Liver (tissue), 3 donors: ENCODE measurements at regions not wholly inside any gene's neighbourhood (a gene's known extent, or its start where the extent isn't known, plus 50 kb on each side); places are given as distances from the start of the nearest gene placed in this dataset.

Source experiments
- EGR1 ChIP-seq, 2 donors: IDR thresholded peaks; 2 replicates each; pipeline ENCODE4 v1.6.1; 2016 to 2018; ENCODE audit warnings: antibody characterized with exemption in 2 of 2, low read depth in 2 of 2
- FOXA1 ChIP-seq: IDR thresholded peaks from 2 replicates; pipeline ENCODE4 v1.6.1; 2016; ENCODE audit warnings: antibody characterized with exemption
- RAD21 ChIP-seq, 2 donors: IDR thresholded peaks; 2 replicates each; pipeline ENCODE4 v1.6.1; 2016; ENCODE audit warnings: antibody characterized with exemption in 2 of 2, mild to moderate bottlenecking in 2 of 2
- RXRA ChIP-seq, 2 donors: IDR thresholded peaks; 2 replicates each; pipeline ENCODE4 v1.6.1; 2017 to 2018; ENCODE audit warnings: antibody characterized with exemption in 2 of 2, mild to moderate bottlenecking in 1 of 2
- SP1 ChIP-seq: IDR thresholded peaks from 2 replicates; pipeline ENCODE4 v1.6.1; 2018; ENCODE audit warnings: antibody characterized with exemption, mild to moderate bottlenecking
- YY1 ChIP-seq: IDR thresholded peaks from 2 replicates; pipeline ENCODE4 v1.6.1; 2016; ENCODE audit warnings: antibody characterized with exemption, mild to moderate bottlenecking
- TF ChIP-seq, protein P1 (sequence below): fragments of 150-350 bp; IDR thresholded peaks from 2 replicates; pipeline ENCODE4 v1.5.1; 2017; ENCODE audit warnings: improper control_type of control experiment, low read depth, low read length; ENCODE audit not compliant: missing input control
- TF ChIP-seq, protein P2 (sequence below): IDR thresholded peaks from 2 replicates; pipeline ENCODE4 v1.6.1; 2016; ENCODE audit warnings: antibody characterized with exemption
- TF ChIP-seq, protein P3 (sequence below): IDR thresholded peaks from 2 replicates; pipeline ENCODE4 v1.6.1; 2016; ENCODE audit warnings: antibody characterized with exemption, mild to moderate bottlenecking
- TF ChIP-seq, protein P4 (sequence below): IDR thresholded peaks from 2 replicates; pipeline ENCODE4 v1.6.1; 2016; ENCODE audit warnings: antibody characterized with exemption
- donor health status: healthy.
- donor health status: healthy.

DNA sequence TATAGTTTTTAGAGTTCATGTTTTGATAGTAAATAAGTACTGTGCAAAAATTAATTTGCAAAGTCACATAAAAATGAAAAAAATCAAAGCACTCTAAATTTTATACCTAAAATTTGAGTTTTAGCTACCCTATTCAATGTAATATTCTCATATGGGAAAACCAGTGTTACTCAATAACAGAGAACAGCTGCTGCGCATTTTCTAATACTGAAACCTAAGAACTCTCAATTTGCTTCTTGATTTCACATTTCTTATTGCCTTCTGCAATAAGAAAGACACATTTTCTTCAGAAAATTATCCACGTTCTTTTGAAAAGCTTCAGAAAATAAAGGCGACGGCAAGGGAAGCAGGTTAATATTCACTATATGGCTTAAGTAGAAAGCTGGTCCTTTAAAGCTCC lies 199.1 kb upstream of the CCDC150 start:
- TF ChIP-seq, protein P1, sequence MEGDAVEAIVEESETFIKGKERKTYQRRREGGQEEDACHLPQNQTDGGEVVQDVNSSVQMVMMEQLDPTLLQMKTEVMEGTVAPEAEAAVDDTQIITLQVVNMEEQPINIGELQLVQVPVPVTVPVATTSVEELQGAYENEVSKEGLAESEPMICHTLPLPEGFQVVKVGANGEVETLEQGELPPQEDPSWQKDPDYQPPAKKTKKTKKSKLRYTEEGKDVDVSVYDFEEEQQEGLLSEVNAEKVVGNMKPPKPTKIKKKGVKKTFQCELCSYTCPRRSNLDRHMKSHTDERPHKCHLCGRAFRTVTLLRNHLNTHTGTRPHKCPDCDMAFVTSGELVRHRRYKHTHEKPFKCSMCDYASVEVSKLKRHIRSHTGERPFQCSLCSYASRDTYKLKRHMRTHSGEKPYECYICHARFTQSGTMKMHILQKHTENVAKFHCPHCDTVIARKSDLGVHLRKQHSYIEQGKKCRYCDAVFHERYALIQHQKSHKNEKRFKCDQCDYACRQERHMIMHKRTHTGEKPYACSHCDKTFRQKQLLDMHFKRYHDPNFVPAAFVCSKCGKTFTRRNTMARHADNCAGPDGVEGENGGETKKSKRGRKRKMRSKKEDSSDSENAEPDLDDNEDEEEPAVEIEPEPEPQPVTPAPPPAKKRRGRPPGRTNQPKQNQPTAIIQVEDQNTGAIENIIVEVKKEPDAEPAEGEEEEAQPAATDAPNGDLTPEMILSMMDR: no peak
- TF ChIP-seq, protein P2, sequence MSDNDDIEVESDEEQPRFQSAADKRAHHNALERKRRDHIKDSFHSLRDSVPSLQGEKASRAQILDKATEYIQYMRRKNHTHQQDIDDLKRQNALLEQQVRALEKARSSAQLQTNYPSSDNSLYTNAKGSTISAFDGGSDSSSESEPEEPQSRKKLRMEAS: no peak
- TF ChIP-seq RAD21 (IDR thresholded peaks at IDR 0.05): no peak
- TF ChIP-seq, protein P3, sequence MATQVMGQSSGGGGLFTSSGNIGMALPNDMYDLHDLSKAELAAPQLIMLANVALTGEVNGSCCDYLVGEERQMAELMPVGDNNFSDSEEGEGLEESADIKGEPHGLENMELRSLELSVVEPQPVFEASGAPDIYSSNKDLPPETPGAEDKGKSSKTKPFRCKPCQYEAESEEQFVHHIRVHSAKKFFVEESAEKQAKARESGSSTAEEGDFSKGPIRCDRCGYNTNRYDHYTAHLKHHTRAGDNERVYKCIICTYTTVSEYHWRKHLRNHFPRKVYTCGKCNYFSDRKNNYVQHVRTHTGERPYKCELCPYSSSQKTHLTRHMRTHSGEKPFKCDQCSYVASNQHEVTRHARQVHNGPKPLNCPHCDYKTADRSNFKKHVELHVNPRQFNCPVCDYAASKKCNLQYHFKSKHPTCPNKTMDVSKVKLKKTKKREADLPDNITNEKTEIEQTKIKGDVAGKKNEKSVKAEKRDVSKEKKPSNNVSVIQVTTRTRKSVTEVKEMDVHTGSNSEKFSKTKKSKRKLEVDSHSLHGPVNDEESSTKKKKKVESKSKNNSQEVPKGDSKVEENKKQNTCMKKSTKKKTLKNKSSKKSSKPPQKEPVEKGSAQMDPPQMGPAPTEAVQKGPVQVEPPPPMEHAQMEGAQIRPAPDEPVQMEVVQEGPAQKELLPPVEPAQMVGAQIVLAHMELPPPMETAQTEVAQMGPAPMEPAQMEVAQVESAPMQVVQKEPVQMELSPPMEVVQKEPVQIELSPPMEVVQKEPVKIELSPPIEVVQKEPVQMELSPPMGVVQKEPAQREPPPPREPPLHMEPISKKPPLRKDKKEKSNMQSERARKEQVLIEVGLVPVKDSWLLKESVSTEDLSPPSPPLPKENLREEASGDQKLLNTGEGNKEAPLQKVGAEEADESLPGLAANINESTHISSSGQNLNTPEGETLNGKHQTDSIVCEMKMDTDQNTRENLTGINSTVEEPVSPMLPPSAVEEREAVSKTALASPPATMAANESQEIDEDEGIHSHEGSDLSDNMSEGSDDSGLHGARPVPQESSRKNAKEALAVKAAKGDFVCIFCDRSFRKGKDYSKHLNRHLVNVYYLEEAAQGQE: no peak
- no peak for TF ChIP-seq RXRA (IDR thresholded peaks at IDR 0.05)
- no peak for TF ChIP-seq EGR1 (IDR thresholded peaks at IDR 0.05; ENCODE audit: low read depth in 2 of 2)
- TF ChIP-seq SP1: no peak
- TF ChIP-seq FOXA1: no peak
- TF ChIP-seq, protein P4, sequence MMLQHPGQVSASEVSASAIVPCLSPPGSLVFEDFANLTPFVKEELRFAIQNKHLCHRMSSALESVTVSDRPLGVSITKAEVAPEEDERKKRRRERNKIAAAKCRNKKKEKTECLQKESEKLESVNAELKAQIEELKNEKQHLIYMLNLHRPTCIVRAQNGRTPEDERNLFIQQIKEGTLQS: no peak
- TF ChIP-seq YY1: no peak
